AG04450 (cell line): ENCODE measurements at regions not wholly inside any gene's neighbourhood (a gene's known extent, or its start where the extent isn't known, plus 50 kb on each side); places are given as distances from the start of the nearest gene placed in this dataset.

Experiments
- CTCF ChIA-PET: fragments of 300-600, 350-600 bp; formaldehyde crosslinking; extraction: SDS; loops from one replicate; lab custom pipeline; 2022; ENCODE audit warnings: antibody characterized with exemption, inconsistent platforms; lab: Charles Lee
- POLR2A ChIA-PET: fragments of 350-600 bp; formaldehyde crosslinking; extraction: SDS; loops from one replicate; lab custom pipeline; 2021; ENCODE audit warnings: antibody characterized with exemption, inconsistent platforms; lab: Yijun Ruan, JAX
- DNase-seq: peaks from one replicate; pipeline ENCODE4 v3.0.0-alpha.2; 2011; ENCODE audit warnings: low read depth, low spot score
- H3K27ac ChIP-seq: one replicate; pipeline ENCODE4 v1.5.1; 2012; ENCODE audit warnings: low read depth, low read length, control low read depth
- H3K27me3 ChIP-seq: one replicate; pipeline ENCODE4 v1.6.0; 2012; ENCODE audit warnings: low read length; ENCODE audit not compliant: control insufficient read depth, insufficient read depth
- H3K4me3 ChIP-seq: 2 replicates; pipeline ENCODE4 v1.5.1; 2011; ENCODE audit warnings: mild to moderate bottlenecking, low read depth, low read length, control low read depth
- H3K9me3 ChIP-seq: 2 replicates; pipeline ENCODE4 v1.5.1; 2012; ENCODE audit warnings: low read length; ENCODE audit not compliant: control insufficient read depth, insufficient read depth
- CTCF ChIP-seq: IDR thresholded peaks from 2 replicates; pipeline ENCODE4 v1.5.1; 2011; ENCODE audit warnings: low read depth, low read length, control low read depth, inconsistent platforms

DNA sequence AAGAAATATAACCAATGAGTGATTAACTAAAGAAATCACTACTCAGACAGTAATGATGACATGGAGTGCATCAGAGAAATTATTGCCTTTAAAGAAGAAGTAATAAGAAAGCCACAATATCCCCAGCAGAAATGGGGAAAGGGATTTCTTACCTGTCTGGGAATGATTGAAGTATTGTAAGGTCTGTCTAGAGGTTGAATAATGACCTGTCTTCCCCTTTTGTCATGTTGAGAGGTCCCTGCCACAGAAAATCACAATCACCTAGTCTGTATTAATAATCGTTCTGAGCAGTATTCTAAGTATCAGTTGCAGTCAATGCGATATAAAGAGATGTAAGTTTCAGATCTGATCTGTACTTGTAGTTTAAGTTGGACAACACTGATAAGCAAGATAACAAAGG, 349.1 kb upstream of the TPK1 start:
- no peak for DNase-seq
- H3K27ac ChIP-seq: no peak overlapping the region
- H3K9me3 ChIP-seq: no peaks in the 10 kb centered on the region; the same call in none of the 2 replicates
- no peak for TF ChIP-seq CTCF
- no peaks in the 10 kb centered on the region for H3K27me3 ChIP-seq
- CTCF ChIA-PET: no interaction called here
- no peak overlapping the region for H3K4me3 ChIP-seq
- POLR2A ChIA-PET: no interaction called here

DNA sequence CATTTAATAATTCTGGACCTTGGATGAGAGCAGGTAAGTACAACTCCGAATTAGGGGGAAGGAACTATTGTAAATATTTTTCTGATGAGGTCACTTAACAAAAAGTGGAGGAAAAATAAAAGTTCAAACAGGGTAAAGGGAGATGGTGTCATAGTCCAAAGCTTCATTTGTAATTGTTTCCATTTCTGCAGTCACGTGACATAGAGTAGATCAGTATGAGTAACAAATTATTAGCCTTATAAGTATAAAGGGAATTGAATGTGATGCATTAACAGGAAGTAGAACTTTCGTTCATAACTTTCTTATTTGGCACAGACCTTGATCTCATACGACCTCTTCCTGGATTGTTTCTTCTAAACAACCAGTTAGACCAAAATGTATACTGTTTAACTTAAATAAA, 347.2 kb upstream of the TPK1 start:
- no peak overlapping the region for H3K27ac ChIP-seq
- DNase-seq: no peak
- H3K4me3 ChIP-seq: no peak overlapping the region
- TF ChIP-seq CTCF: no peak
- POLR2A ChIA-PET: no interaction called here
- CTCF ChIA-PET: no interaction called here
- peaks cover 7% of the 10 kb centered on the region; the same call in 1 of the 2 replicates for H3K9me3 ChIP-seq
- no peaks in the 10 kb centered on the region for H3K27me3 ChIP-seq

- DNase-seq: no peak
- Histone ChIP-seq H3K9me3 (peaks cover 11% of the 10 kb centered on the region), H3K27me3 (no peaks in the 10 kb centered on the region), H3K27ac (no peak overlapping the region), H3K4me3 (no peak overlapping the region)
- CTCF ChIA-PET: no interaction called here
- POLR2A ChIA-PET: no interaction called here
- no peak for TF ChIP-seq CTCF
These were observed 339.5 kb upstream of the TPK1 start for GRCh38 chr7:145175366-145175765.

DNA sequence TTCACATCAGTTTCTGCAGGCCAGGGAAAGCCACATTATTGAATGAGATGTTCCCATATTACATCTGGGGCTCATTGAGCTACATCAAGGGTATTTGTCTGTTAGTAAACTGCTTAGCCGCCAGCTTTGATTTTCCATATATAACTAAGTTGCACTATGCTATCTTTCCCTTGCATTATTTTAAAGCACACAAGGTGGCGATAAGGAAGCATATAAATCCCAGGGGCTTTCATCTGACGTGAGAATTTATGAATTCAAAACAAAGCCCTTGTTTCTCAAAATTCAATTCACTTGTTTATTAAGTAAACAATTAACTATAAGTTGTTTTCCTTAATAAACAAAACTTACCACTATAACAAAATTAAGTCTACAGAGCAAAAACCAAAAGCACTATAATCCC, 334.1 kb upstream of the TPK1 start:
- no peak overlapping the region for H3K4me3 ChIP-seq
- ChIA-PET POLR2A (no interaction called here), CTCF (no interaction called here)
- DNase-seq: no peak
- no peak overlapping the region for H3K27ac ChIP-seq
- H3K27me3 ChIP-seq: no peaks in the 10 kb centered on the region
- no peak for TF ChIP-seq CTCF
- H3K9me3 ChIP-seq: peaks cover 15% of the 10 kb centered on the region

- H3K4me3 ChIP-seq: no peak overlapping the region
- ChIA-PET CTCF (no interaction called here), POLR2A (no interaction called here)
These were observed 333.0 kb upstream of the TPK1 start for GRCh38 chr7:145168879-145169278.

More at GRCh38 chr7:145168879-145169278, 333.0 kb upstream of the TPK1 start:
- H3K9me3 ChIP-seq: peaks cover 21% of the 10 kb centered on the region
- DNase-seq: no peak
- H3K27me3 ChIP-seq: no peaks in the 10 kb centered on the region
- H3K27ac ChIP-seq: no peak overlapping the region
- TF ChIP-seq CTCF: no peak
